Spleen (tissue), 11 donors: ENCODE measurements at regions not wholly inside any gene's neighbourhood (a gene's known extent, or its start where the extent isn't known, plus 50 kb on each side); places are given as distances from the start of the nearest gene placed in this dataset.

Source experiments
- DNase-seq: peaks from one replicate; pipeline ENCODE4 v3.0.0-alpha.2; 2020
- H3K27ac ChIP-seq, 8 donors: fragments of 200-600 bp; sonication (generic) in 7 of 8; 1 replicate in 4 of 8; 2 replicates in 4 of 8; pipeline versions ENCODE4 v1.5.0 to v1.8.0; 2016 to 2021; ENCODE audit warnings: inconsistent platforms in 4 of 8, mild to moderate bottlenecking in 4 of 8, moderate library complexity in 1 of 8
- H3K27me3 ChIP-seq, 7 donors: fragments of 200-600 bp; sonication (generic) in 6 of 7; replicated peaks in 1 of 7; 1 replicate in 4 of 7; 2 replicates in 3 of 7; pipeline versions ENCODE4 v1.5.0 to v1.8.0; 2016 to 2021; ENCODE audit warnings: inconsistent platforms in 3 of 7, mild to moderate bottlenecking in 1 of 7
- H3K36me3 ChIP-seq, 6 donors: fragments of 200-600 bp; sonication (generic) in 5 of 6; 1 replicate in 4 of 6; 2 replicates in 2 of 6; pipeline versions ENCODE4 v1.5.0 to v1.8.0; 2016 to 2021; ENCODE audit warnings: inconsistent platforms in 2 of 6
- H3K4me1 ChIP-seq, 6 donors: fragments of 200-600 bp; sonication (generic) in 5 of 6; 1 replicate in 3 of 6; 2 replicates in 3 of 6; pipeline versions ENCODE4 v1.5.0 to v1.8.0; 2016 to 2021; ENCODE audit warnings: inconsistent platforms in 3 of 6
- H3K4me3 ChIP-seq, 8 donors: fragments of 200-600 bp; sonication (generic) in 7 of 8; 1 replicate in 4 of 8; 2 replicates in 4 of 8; pipeline versions ENCODE4 v1.5.0 to v1.8.0; 2016 to 2021; ENCODE audit warnings: inconsistent platforms in 4 of 8, mild to moderate bottlenecking in 4 of 8, moderate library complexity in 2 of 8
- H3K9me3 ChIP-seq, 8 donors: fragments of 200-600 bp; sonication (generic) in 7 of 8; 1 replicate in 4 of 8; 2 replicates in 4 of 8; pipeline versions ENCODE4 v1.5.0 to v1.8.0; 2016 to 2021; ENCODE audit warnings: inconsistent platforms in 4 of 8
- POLR2A ChIP-seq, 3 donors: fragments of 450-650 bp; IDR thresholded peaks; one replicate each; pipeline ENCODE4 v1.5.1; 2017; ENCODE audit warnings: antibody characterized with exemption in 3 of 3, mild to moderate bottlenecking in 1 of 3
- POLR2AphosphoS5 ChIP-seq, 3 donors: sonication (generic); formaldehyde crosslinking; IDR thresholded peaks; one replicate each; pipeline ENCODE4 v1.5.1; 2017; ENCODE audit warnings: antibody characterized with exemption in 3 of 3
- WGBS, 5 donors: extraction: QIAGEN DNeasy Blood & Tissue Kit in 3 of 5; methylation state at CpG; one replicate each; pipeline versions ENCODE4 v1.1.5 to v1.1.7; 2013 to 2018; 5-methylcytosine and 5-hydroxymethylcytosine counted together
- intact Hi-C: fragments of 100-400 bp; cut with DNase I; formaldehyde crosslinking; loops from one replicate; pipeline ENCODE4 v1.15.0; 2023; ENCODE audit warnings: low total_unique reads
- TF ChIP-seq, protein P1 (sequence below), 11 experiments: fragments of 200-600 bp in 7 of 11; fragments of 450-650 bp in 4 of 11; sonication (generic) in 4 of 11; IDR thresholded peaks in 8 of 11; conservative IDR thresholded peaks in 3 of 11; 1 replicate in 7 of 11; 2 replicates in 4 of 11; pipeline versions ENCODE4 v1.4.0 to v1.8.0; 2016 to 2021; ENCODE audit warnings: antibody characterized with exemption in 11 of 11, inconsistent platforms in 4 of 11, mild to moderate bottlenecking in 1 of 11
- donor health status: healthy with polysubstance abuse.
- donor health status: DM: no; HTN: no; CAD: no; lungs with moderate emphysema.
- donor health status: DM: no; HTN: no; CAD: no.
- donor health status: Bipolar disorder and iron deficiency.
- donor health status: healthy.
- donor health status: DM: no; HTN: no; CAD: no.
- donor health status: DM: yes; HTN: yes; CAD: no.

DNA sequence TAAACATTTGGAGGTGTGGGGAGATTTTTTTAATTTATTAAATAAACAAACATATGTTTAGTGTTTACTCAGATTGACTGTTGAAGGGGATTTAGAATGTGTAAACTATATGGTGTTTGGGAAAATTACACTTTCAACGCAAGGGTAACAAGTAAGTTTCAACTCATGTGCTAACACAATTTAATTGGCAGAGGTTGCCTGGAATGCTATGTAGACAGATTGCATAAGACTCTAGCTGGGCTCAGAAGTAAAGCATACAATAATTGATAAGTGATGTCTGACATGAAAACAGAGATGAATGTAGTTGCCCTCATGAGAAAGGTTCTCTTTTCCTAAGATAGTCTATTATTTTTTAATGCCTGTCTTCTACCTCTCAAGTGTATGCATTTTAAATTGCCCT is 617.4 kb downstream of the KCTD16 start:
- H3K9me3 ChIP-seq = peaks cover 0 to 18% (median 8%) of the 10 kb centered on the region in 8 donors
- H3K4me3 ChIP-seq = no peak overlapping the region
- DNase-seq = no peak
- 85 to 100% (median 89%) methylated on average over 1 of the region's 1 CpG for WGBS, 5 donors
- TF ChIP-seq, protein P1, sequence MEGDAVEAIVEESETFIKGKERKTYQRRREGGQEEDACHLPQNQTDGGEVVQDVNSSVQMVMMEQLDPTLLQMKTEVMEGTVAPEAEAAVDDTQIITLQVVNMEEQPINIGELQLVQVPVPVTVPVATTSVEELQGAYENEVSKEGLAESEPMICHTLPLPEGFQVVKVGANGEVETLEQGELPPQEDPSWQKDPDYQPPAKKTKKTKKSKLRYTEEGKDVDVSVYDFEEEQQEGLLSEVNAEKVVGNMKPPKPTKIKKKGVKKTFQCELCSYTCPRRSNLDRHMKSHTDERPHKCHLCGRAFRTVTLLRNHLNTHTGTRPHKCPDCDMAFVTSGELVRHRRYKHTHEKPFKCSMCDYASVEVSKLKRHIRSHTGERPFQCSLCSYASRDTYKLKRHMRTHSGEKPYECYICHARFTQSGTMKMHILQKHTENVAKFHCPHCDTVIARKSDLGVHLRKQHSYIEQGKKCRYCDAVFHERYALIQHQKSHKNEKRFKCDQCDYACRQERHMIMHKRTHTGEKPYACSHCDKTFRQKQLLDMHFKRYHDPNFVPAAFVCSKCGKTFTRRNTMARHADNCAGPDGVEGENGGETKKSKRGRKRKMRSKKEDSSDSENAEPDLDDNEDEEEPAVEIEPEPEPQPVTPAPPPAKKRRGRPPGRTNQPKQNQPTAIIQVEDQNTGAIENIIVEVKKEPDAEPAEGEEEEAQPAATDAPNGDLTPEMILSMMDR (IDR thresholded peaks at IDR 0.05 in 8 of 11, conservative IDR thresholded peaks at IDR 0.05 in 3 of 11) = no peak
- TF ChIP-seq POLR2A (IDR thresholded peaks at IDR 0.05) (no peak), POLR2AphosphoS5 (IDR thresholded peaks at IDR 0.05) (no peak)
- no peak overlapping the region for H3K27ac ChIP-seq
- H3K27me3 ChIP-seq = no peaks in the 10 kb centered on the region
- H3K36me3 ChIP-seq = no peaks in the 10 kb centered on the region
- intact Hi-C loops = no loop called here
- H3K4me1 ChIP-seq = no peaks in the 10 kb centered on the region

DNA sequence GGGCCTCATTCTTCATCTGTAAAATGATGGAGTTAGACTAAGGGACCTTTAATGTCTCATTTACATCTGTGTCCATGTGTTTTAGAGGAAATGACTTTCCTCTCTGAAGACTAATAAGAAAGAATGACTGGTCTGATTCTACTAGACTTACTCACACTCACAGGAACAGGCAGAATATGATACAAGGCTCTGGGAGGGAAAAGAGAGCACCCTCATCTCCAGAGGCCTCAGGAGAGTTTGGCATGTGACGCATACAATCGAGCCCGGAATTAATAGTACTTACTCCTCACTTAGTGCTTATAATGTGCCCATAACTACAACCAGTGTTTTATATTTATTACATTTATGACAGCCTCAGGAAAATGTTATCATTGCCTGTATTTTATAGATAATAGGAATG is 608.7 kb downstream of the KCTD16 start:
- Histone ChIP-seq H3K27ac (no peak overlapping the region), H3K4me1 (no peaks in the 10 kb centered on the region), H3K36me3 (no peaks in the 10 kb centered on the region), H3K27me3 (no peaks in the 10 kb centered on the region), H3K4me3 (no peak overlapping the region), H3K9me3 (no peaks in the 10 kb centered on the region)
- TF ChIP-seq, protein P1 (IDR thresholded peaks at IDR 0.05 in 8 of 11, conservative IDR thresholded peaks at IDR 0.05 in 3 of 11) = no peak
- no peak for TF ChIP-seq POLR2A (IDR thresholded peaks at IDR 0.05)
- TF ChIP-seq POLR2AphosphoS5 (IDR thresholded peaks at IDR 0.05) = no peak
- no peak for DNase-seq
- intact Hi-C loops = no loop called here
- WGBS, 5 donors = 91 to 96% (median 94%) methylated on average over 3 of the region's 3 CpGs

DNA sequence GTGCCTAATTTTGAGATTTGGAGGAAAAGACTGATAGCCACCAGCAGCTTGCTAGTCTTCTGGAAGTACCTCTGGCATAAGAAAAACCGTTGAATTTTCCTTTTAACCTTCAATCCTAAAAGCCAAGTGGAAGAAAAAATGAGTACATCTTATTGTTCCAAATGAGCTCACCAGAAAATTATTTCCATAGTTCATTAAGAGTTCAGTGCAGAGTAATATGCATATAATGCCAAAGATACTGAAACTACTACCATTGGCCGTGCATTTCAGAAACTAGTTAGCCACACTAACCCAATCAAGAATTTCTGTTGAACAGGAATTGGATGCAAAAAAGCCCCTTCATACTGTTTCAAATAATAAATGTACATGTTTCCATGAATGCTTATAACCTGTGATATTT is 607.9 kb downstream of the KCTD16 start:
- no peak for TF ChIP-seq POLR2A (IDR thresholded peaks at IDR 0.05)
- TF ChIP-seq, protein P1 (IDR thresholded peaks at IDR 0.05 in 8 of 11, conservative IDR thresholded peaks at IDR 0.05 in 3 of 11) = no peak
- TF ChIP-seq POLR2AphosphoS5 (IDR thresholded peaks at IDR 0.05) = no peak
- H3K9me3 ChIP-seq = no peaks in the 10 kb centered on the region
- intact Hi-C loops = no loop called here
- H3K27me3 ChIP-seq = no peaks in the 10 kb centered on the region
- no peaks in the 10 kb centered on the region for H3K36me3 ChIP-seq
- no peak for DNase-seq
- H3K27ac ChIP-seq = no peak overlapping the region
- no peaks in the 10 kb centered on the region for H3K4me1 ChIP-seq
- H3K4me3 ChIP-seq = no peak overlapping the region
- WGBS, 5 donors = 68 to 73% (median 71%) methylated on average over 2 of the region's 2 CpGs

DNA sequence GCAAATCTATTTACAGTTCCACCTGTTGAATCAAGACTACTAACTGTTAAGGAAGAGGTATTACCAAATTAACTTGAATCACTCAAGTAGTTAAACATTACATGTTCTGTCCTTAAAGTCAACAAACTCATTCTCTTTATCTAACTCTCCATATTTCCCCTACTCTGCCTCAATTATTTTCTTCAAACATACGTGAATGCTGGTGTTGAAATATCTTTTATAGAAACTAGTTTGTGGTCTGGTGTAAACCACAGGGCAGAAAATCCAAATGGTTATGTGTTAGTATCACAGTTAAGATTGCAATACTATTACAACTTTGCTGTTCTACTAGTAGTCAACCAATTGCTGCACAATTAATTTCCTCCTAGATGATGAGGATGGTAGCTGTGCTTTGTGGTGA is 603.5 kb downstream of the KCTD16 start:
- WGBS, 5 donors = 46 to 67% (median 56%) methylated on average over 1 of the region's 1 CpG
- no peak overlapping the region for H3K27ac ChIP-seq
- intact Hi-C loops = no loop called here
- H3K36me3 ChIP-seq = no peaks in the 10 kb centered on the region
- TF ChIP-seq POLR2A (IDR thresholded peaks at IDR 0.05) (no peak), POLR2AphosphoS5 (IDR thresholded peaks at IDR 0.05) (no peak)
- TF ChIP-seq, protein P1 (IDR thresholded peaks at IDR 0.05 in 8 of 11, conservative IDR thresholded peaks at IDR 0.05 in 3 of 11) = no peak
- no peaks in the 10 kb centered on the region for H3K4me1 ChIP-seq
- H3K4me3 ChIP-seq = no peak overlapping the region
- no peaks in the 10 kb centered on the region for H3K9me3 ChIP-seq
- DNase-seq = no peak
- no peaks in the 10 kb centered on the region for H3K27me3 ChIP-seq
